ENCODE measurements at regions not wholly inside any gene's neighbourhood (a gene's known extent, or its start where the extent isn't known, plus 50 kb on each side); places are given as distances from the start of the nearest gene placed in this dataset.

DNA sequence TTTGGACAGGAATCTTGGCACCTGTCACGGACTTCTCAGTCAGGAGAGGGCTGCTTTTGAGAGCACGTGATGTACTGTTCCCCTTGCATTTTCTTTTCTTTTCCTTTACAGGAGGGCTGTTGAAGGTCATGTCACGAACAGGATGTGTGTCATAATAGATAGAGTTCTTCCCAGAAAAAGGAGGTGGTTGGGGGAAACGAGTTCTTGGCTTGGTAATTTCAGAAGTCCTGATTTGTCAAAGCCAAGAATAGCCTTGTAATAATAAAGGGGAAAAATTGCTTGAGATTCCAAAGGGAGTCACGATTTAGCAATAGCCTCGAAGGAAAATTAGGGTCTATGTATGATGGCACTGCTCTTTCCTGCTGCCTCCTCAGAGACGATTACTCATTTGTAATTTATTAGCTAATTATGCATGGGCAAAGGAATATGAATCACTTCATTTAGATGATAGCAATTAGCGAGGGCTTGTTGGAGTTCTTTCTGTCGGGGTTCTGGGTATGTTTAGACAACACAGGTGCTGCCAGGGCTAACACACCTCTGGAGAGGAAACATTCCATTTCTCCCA is 277.7 kb upstream of the N4BP1 start:
- no peak for DNase-seq (ENCODE audit: low spot score)

DNA sequence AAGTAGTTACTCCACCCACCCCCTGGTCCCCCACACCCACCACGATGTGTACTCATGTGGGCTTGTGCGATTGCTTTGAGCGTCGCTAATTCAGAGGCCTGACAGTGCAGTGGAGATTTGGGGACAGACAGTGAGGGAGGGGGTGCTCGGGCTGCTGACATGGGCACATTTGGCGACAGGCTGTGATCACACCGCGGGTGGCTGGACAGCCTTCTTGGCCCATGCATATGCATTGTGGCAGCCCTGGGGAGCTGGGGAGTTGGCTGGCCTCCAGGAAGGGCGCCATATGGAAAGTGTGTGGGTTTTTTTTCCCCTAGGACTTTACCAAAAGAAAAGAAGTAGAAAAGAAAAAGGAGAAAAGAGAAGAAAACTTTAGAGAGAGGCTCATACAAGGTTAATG is 275.5 kb upstream of the N4BP1 start:
- DNase-seq (ENCODE audit: low spot score): no peak

DNA sequence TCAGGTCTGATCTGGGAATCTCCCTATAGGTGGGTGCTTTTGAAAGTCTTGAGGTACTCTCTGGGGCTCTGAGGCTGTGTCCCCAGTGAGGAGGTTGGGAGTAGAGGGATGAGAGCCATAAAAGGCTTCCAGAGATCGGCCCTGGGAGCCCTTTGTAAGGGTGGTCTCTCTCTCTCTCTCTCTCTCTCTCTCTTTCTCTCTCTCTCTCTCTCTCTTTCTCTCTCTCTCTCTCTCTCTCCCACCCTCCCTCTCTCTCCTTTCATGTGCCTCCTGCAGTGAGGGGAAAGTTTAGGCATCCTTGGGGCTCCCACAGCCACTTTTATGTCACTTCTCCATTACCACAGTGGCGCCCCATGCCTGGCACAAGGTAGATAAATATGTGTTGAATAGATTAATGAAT is 271.3 kb upstream of the N4BP1 start:
- no peak for DNase-seq (ENCODE audit: low spot score)

GRCh38 chr16:48879223-48880122 is 269.5 kb upstream of the N4BP1 start:
- DNase-seq (ENCODE audit: low spot score): no peak

- no peak for DNase-seq (ENCODE audit: low spot score)
Observed at GRCh38 chr16:48877946-48878345, 268.0 kb upstream of the N4BP1 start.

GRCh38 chr16:48870141-48870540 is 260.2 kb upstream of the N4BP1 start:
- no peak for DNase-seq (ENCODE audit: low spot score)

- no peak for DNase-seq (ENCODE audit: low spot score)
Observed at GRCh38 chr16:48865520-48865919, 255.5 kb upstream of the N4BP1 start.

DNA sequence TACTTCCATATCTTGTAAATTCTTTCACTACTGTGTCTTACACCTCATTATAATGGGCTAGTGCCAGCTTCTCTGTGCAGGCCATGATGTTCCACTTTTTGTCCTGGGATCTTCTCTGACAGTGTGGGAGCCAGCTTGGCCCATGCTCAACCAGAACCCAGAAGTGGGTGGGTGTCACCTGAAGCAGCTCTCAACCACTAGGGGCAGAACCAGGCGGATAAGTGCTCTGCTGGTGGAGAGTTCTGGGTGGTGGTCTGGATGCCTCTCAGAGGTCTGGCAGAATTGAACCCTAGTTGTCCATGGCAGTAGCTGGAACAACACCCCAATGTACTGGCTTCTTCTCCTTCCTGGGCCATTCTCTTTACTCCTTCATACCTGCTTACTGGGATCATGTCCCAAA is 254.1 kb upstream of the N4BP1 start:
- DNase-seq (ENCODE audit: low spot score): no peak

DNA sequence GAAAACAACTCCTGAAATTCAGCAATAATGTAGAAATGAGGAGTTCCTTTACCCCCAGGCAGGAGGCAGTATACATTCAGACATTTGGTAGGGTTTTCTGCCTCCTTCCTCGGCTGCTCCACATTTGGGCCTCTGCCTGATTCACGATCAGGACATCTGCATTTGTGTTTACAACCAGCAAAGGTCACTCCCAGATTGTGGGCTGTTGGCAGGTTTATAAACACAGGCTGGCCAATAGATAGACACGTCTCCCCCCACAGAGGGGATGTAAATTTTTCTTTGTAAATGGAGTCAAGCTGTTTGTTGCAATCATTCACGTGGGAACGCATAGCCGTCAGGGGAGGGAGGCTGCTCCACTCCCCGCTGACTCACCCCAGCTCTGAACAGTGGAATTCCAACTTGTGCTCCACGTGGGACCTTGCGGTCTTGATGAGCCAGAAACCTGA is 252.1 kb upstream of the N4BP1 start:
- peak; percentile 37 for DNase-seq (ENCODE audit: low spot score)

DNA sequence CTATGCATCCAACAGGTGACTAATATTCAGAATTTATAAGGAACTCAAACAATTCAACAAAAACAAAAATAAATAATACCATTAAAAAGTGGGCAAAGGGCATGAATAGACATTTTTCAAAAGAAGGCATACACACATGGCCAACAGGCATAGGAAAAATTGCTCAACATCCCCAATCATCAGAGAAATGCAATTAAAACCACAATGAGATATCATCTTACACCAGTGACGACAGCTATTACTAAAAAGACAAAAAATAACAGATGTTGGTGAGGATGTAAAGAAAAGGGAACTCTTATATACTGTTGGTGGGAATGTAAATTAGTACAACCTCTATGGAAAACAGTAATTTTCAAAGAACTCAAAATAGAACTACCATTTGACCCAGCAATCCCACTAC is 250.4 kb upstream of the N4BP1 start:
- DNase-seq (ENCODE audit: low spot score): no peak

DNA sequence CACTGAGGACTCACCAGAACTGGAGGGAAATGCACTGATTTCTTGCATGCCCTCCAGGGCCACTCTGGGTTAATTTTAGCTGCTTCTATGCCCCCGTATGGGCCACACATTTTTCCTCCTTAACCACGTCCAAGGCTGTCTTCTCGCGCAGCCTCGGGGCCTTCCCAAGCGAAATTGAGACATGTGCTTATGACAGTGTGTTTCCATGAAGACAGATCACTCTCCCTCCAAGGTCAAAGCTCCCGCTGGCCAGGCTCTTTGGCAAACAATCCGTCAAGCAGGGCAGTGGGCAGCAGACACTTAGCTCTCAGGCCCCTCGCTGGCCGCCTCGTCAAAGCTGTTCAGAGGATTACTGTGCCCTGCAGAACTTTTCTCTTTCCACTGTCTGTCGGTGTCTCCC is 243.0 kb upstream of the N4BP1 start:
- no peak for DNase-seq (ENCODE audit: low spot score)

DNA sequence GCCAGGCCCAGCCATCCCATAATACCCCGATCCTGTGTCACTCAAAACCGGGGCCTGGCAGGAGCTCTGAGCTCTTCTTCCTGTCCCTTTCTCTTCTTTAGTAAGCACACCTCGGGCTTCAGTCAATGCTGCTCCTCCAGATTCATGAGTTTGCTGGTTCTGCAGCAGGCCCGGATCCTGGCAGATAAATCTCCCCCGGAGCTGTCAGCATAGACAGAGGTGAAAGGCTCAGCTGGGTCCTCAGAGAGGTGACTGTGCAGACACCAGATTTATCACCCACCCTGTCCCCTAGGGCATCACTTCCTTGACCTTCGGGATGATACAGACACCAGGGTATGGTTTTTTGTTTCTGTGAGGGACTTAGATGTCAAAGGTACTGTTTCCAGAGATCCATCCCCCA is 242.5 kb upstream of the N4BP1 start:
- DNase-seq (ENCODE audit: low spot score): no peak

GRCh38 chr16:48850097-48850770 is 240.3 kb upstream of the N4BP1 start:
- DNase-seq (ENCODE audit: low spot score): no peak

- no peak for DNase-seq (ENCODE audit: low spot score)
Observed at GRCh38 chr16:48846277-48846676, 236.3 kb upstream of the N4BP1 start.

DNA sequence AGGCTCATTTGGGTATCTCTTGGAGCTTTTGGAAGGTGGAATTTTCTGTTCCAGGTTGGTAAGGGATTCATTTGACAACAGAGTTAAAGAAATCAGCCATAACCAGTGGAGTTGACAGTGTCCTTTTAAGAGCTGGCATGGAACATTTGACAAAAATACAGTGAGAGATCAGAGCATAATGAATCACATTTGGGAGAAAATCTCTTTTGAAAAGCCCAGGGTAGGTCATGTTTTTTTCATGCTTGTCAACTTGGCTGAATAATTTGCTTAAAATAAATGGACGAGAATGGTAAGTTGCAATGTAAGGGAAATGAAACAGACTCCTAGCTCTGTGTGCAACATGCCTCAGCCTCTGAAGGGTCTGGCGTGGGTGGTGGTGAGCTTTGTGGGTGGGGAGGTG is 235.3 kb upstream of the N4BP1 start:
- no peak for DNase-seq (ENCODE audit: low spot score)

DNA sequence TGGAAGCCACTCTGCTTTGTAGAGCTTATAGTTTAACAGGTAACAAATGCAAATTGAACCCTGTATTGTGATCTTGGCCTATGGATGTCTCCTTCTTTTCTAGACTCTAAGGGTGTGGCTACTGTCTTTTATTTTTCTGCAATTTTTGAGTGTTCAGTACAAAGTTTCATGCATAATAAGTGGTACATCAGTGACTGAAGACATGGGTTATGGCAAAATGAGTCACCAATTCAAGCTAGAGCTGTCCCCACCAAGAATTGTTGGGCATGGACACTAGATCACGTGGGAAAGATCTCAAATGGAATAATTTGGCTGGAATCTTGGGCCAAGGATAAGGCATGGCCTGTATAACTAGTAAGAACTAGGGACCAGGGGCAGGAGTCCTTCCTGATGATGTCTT is 228.4 kb upstream of the N4BP1 start:
- no peak for DNase-seq (ENCODE audit: low spot score)

GRCh38 chr16:48836636-48837035 is 226.7 kb upstream of the N4BP1 start:
- DNase-seq (ENCODE audit: low spot score): no peak

GRCh38 chr16:48836067-48836466 is 226.1 kb upstream of the N4BP1 start:
- DNase-seq (ENCODE audit: low spot score): no peak

GRCh38 chr16:48834576-48834975 is 224.6 kb upstream of the N4BP1 start:
- DNase-seq (ENCODE audit: low spot score): no peak

GRCh38 chr16:48833461-48833860 is 223.5 kb upstream of the N4BP1 start:
- DNase-seq (ENCODE audit: low spot score): no peak

DNA sequence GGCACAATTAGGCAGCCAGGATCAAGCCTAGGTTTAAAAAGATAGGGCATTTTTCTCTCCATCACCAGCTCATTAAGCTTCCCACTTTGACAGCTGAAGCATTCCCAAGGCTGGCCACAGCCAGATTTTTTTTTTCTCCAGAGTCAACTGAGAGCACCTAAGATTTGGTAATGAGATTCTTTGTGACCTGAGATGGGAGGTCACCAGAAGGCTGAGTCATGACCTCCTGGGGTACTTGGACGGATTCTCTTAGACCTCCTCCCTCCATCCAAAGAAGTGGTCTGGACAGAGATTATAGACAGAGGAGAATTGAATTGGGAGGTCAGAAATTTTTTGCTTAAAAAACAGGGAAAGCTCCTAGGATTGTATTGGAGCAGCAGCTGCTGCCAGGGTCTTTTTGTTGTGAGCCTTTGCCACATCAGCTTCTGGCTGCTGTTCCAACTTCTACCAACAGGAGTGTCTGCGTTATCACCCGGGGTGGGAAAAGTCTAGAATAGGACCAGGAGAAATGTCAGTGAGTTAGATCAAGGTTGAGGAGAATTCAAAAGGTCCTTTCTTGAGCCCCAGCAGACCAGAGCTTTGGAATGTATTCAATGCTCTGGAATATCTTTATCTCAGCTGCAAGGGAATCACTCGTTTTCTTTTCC is 221.2 kb upstream of the N4BP1 start:
- no peak for DNase-seq (ENCODE audit: low spot score)

Data from SW480 (cell line).